HepG2 (cell line): ENCODE measurements at regions not wholly inside any gene's neighbourhood (a gene's known extent, or its start where the extent isn't known, plus 50 kb on each side); places are given as distances from the start of the nearest gene placed in this dataset.

Experiments used
- ATAC-seq: fragments of 200-7000 bp; cut with Tn5 transposase; 3 replicates; pipeline ENCODE4 v1.9.1; 2020; ENCODE audit warnings: mild to moderate bottlenecking, moderate library complexity
- BruUV-seq: library from RNA; stranded (reverse); fragments of 400-500 nt; replicated peaks from 2 replicates; lab custom pipeline; 2021; lab: Mats Ljungman, UMichigan
- CTCF ChIA-PET: fragments of 300-600 bp; formaldehyde crosslinking; extraction: SDS; loops from one replicate; lab custom pipeline; 2021; ENCODE audit warnings: low total read pairs, inconsistent platforms, low intra/inter-chr PET ratio; lab: Yijun Ruan, JAX
- POLR2A ChIA-PET: fragments of 350-600 bp; sonication (Branson Sonifier 250); formaldehyde crosslinking; loops from one replicate; lab custom pipeline; 2020; ENCODE audit warnings: antibody characterized with exemption, inconsistent platforms; lab: Yijun Ruan, JAX
- DNase-seq: peaks from one replicate; pipeline ENCODE4 v3.0.0-alpha.2; 2015; ENCODE audit warnings: low spot score
- FAIRE-seq: peaks from 3 replicates; lab custom pipeline; 2011; peaks lifted over from hg19 to GRCh38; lab: Jason Lieb, UNC
- H2AFZ ChIP-seq: one replicate; pipeline ENCODE4 v1.6.1; 2011; ENCODE audit warnings: low read length, inconsistent platforms
- H3K27ac ChIP-seq: fragments of 300-600 bp; 3 replicates; pipeline ENCODE4 v1.8.0; 2011; ENCODE audit warnings: mixed run types, mild to moderate bottlenecking, mixed read lengths, low read length, inconsistent platforms; ENCODE audit not compliant: insufficient read depth; ENCODE audit errors: extremely low read length
- H3K27me3 ChIP-seq, 2 experiments: fragments of 200-600 bp in 1 of 2; 2 replicates in 1 of 2; 3 replicates in 1 of 2; pipeline versions ENCODE4 v1.6.0 to v1.8.0; 2011; ENCODE audit warnings: low read length in 2 of 2, mild to moderate bottlenecking in 2 of 2, moderate library complexity in 2 of 2, inconsistent platforms in 1 of 2; ENCODE audit not compliant: insufficient read depth in 2 of 2, control insufficient read depth in 1 of 2
- H3K36me3 ChIP-seq, 2 experiments: fragments of 200-600 bp in 1 of 2; replicated peaks in 1 of 2; 2 replicates in 1 of 2; 3 replicates in 1 of 2; pipeline versions ENCODE4 v1.5.1 to v1.8.0; 2011; ENCODE audit warnings: low read length in 2 of 2, inconsistent platforms in 1 of 2; ENCODE audit not compliant: insufficient read depth in 2 of 2, control insufficient read depth in 1 of 2
- H3K4me1 ChIP-seq: 2 replicates; pipeline ENCODE4 v1.5.1; 2012; ENCODE audit warnings: low read length, inconsistent platforms; ENCODE audit not compliant: insufficient read depth
- H3K4me2 ChIP-seq: 2 replicates; pipeline ENCODE4 v1.6.0; 2011; ENCODE audit warnings: low read depth, low read length, inconsistent platforms
- H3K4me3 ChIP-seq, 3 experiments: fragments of 200-600 bp in 1 of 3; sonication (generic), shearing (Covaris generic) in 1 of 3; replicated peaks in 1 of 3; 2 replicates each; pipeline ENCODE4 v1.5.1; 2011 to 2016; ENCODE audit warnings: low read length in 3 of 3, inconsistent platforms in 2 of 3, low read depth in 2 of 3, mild to moderate bottlenecking in 2 of 3, control low read depth in 1 of 3, mixed read lengths in 1 of 3; ENCODE audit not compliant: insufficient read depth in 1 of 3
- H3K79me2 ChIP-seq: one replicate; pipeline ENCODE4 v1.6.1; 2011; ENCODE audit warnings: low read length, inconsistent platforms; ENCODE audit not compliant: insufficient read depth
- H3K9ac ChIP-seq: 2 replicates; pipeline ENCODE4 v1.6.0; 2011; ENCODE audit warnings: mild to moderate bottlenecking, low read depth, low read length, inconsistent platforms; ENCODE audit not compliant: insufficient read depth
- H3K9me3 ChIP-seq: 2 replicates; pipeline ENCODE4 v1.5.1; 2012; ENCODE audit warnings: mild to moderate bottlenecking, low read length
- H4K20me1 ChIP-seq: 2 replicates; pipeline ENCODE4 v1.6.0; 2011; ENCODE audit warnings: inconsistent platforms, mild to moderate bottlenecking, low read length, moderate library complexity; ENCODE audit not compliant: insufficient read depth
- ELF3 ChIP-seq: IDR thresholded peaks from 2 replicates; pipeline ENCODE4 v1.6.1; 2016; ENCODE audit warnings: missing genetic modification reagents, missing compliant biosample characterization
- HOXA9 ChIP-seq: sonication (generic); formaldehyde crosslinking; IDR thresholded peaks from 2 replicates; pipeline ENCODE4 v1.8.1; 2022; ENCODE audit warnings: missing genetic modification reagents, mild to moderate bottlenecking, moderate library complexity, borderline replicate concordance
- KDM6A ChIP-seq: IDR thresholded peaks from 2 replicates; pipeline ENCODE4 v1.6.1; 2016; ENCODE audit warnings: low read depth
- POGZ ChIP-seq: sonication (generic); formaldehyde crosslinking; IDR thresholded peaks from 2 replicates; pipeline ENCODE4 v1.4.0; 2020; ENCODE audit warnings: mild to moderate bottlenecking, missing genetic modification reagents
- SMYD3 ChIP-seq: sonication (generic); formaldehyde crosslinking; IDR thresholded peaks from 2 replicates; pipeline ENCODE4 v1.8.1; 2023; ENCODE audit warnings: mild to moderate bottlenecking, missing genetic modification reagents
- SRSF1 ChIP-seq: fragments of 200-400 bp; formaldehyde crosslinking; optimal IDR thresholded peaks from 2 replicates; pipeline ENCODE3; 2017; ENCODE audit warnings: mild to moderate bottlenecking, low read depth, low read length, moderate library complexity
- ZBTB7A ChIP-seq: sonication (generic); formaldehyde crosslinking; IDR thresholded peaks from 2 replicates; pipeline ENCODE4 v1.8.0; 2022; ENCODE audit warnings: mild to moderate bottlenecking, missing genetic modification reagents
- ZNF20 ChIP-seq: sonication (generic); formaldehyde crosslinking; IDR thresholded peaks from 2 replicates; pipeline ENCODE4 v1.4.0; 2020; ENCODE audit warnings: mild to moderate bottlenecking, moderate library complexity, missing genetic modification reagents
- ZNF598 ChIP-seq: sonication (generic); formaldehyde crosslinking; IDR thresholded peaks from 2 replicates; pipeline ENCODE4 v1.5.1; 2020; ENCODE audit warnings: mild to moderate bottlenecking, missing genetic modification reagents, borderline replicate concordance
- ZNF607 ChIP-seq: sonication (generic); formaldehyde crosslinking; IDR thresholded peaks from 2 replicates; pipeline ENCODE4 v1.5.1; 2020; ENCODE audit warnings: missing genetic modification reagents, mild to moderate bottlenecking, borderline replicate concordance
- ZNF616 ChIP-seq: sonication (generic); formaldehyde crosslinking; IDR thresholded peaks from 2 replicates; pipeline ENCODE4 v1.5.0; 2020; ENCODE audit warnings: low read depth, mild to moderate bottlenecking, missing genetic modification reagents
- ZNF749 ChIP-seq: sonication (generic); formaldehyde crosslinking; IDR thresholded peaks from 2 replicates; pipeline ENCODE4 v1.8.0; 2022; ENCODE audit warnings: mild to moderate bottlenecking, missing genetic modification reagents, moderate library complexity, borderline replicate concordance
- ZNF790 ChIP-seq: sonication (generic); formaldehyde crosslinking; IDR thresholded peaks from 2 replicates; pipeline ENCODE4 v1.8.0; 2022; ENCODE audit warnings: missing genetic modification reagents, mild to moderate bottlenecking, borderline replicate concordance
- WGBS: methylation state at CpG from one replicate; pipeline ENCODE4 v1.1.6; 2017; ENCODE audit warnings: low lambda C conversion rate; 5-methylcytosine and 5-hydroxymethylcytosine counted together
- in situ Hi-C: cut with HindIII; loops from 2 replicates; pipeline ENCODE4 v1.10.0; 2017; ENCODE audit warnings: low pct_unique_long_range_greater_than_20kb; ENCODE audit not compliant: extremely low pct_ligation_motif_present
- intact Hi-C: fragments of 100-400 bp; cut with micrococcal nuclease; formaldehyde crosslinking; loops from one replicate; pipeline ENCODE4 v1.10.0; 2022; ENCODE audit not compliant: unreplicated experiment
- TF ChIP-seq, protein P1 (sequence below): sonication (generic); formaldehyde crosslinking; IDR thresholded peaks from 2 replicates; pipeline ENCODE4 v1.4.0; 2020; ENCODE audit warnings: missing genetic modification reagents

DNA sequence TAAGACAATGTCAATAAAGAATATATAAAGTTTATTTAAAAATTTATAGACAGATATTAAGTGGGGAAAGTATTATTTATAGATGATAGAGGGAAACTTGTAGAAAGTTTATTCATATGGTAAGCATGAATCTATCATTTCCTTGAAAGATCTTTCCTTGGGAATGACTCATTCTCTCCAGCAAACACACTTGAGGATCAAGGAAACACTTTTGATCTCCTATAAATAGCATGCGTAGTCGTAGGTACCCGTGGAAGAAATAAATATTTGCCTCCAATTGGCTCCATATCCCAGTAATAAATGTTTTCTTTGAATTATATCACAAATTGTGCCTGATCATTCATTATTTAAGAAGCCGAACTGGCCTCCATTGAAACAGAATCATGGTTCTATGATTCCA, 483.4 kb downstream of the RNF144A start (continued):
- TF ChIP-seq ZNF607 (CRISPR knock-in tag) (no peak), SRSF1 (no peak)
- TF ChIP-seq, all 625 proteins: peak for 0

DNA sequence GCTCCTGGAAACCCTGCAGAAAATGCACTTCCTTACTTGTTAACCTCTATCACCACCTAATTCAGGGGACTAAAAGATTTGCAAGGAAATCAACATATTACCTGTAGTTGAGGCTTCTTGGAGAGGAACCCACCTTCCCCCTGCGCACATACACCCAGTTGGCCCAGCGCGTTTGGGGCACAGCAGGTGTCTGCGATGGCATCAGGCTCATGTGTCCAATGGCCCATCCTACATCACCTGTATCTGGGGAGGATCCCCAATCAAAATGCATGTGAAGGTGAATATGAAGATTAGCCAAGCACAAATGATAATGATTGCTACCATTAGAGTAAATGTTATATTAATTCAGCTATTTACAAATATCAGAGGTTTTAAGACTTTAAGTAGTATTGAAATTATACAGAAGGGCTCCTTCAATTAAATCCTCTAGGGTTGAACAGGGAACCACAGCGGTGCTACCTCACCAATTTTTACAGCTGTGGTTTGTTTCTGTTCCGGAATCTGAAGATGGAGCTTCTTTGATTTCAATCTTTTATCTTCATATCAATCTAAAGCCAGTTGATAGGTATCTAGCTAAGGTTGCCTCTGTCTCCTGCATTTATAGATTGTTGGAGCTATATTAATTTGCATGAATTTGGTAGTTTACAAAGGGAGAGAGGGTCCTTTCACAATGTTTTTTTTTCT, 486.0 kb downstream of the RNF144A start:
- intact Hi-C loops (no loop called here), in situ Hi-C loops (no loop called here)
- 85% methylated on average over 6 of the region's 6 CpGs for WGBS
- H3K27ac ChIP-seq = no peak overlapping the region
- no peaks in the 10 kb centered on the region for H3K9me3 ChIP-seq
- H3K36me3 ChIP-seq = no peaks in the 10 kb centered on the region
- no peak for ATAC-seq
- no peaks in the 10 kb centered on the region for H3K27me3 ChIP-seq
- FAIRE-seq = no peak
- no peaks in the 10 kb centered on the region for H3K4me1 ChIP-seq
- POLR2A ChIA-PET = no interaction called here
- no peak overlapping the region for H3K4me2 ChIP-seq
- H2AFZ ChIP-seq = no peak overlapping the region
- no peak overlapping the region for H3K4me3 ChIP-seq
- TF ChIP-seq KDM6A (CRISPR knock-in tag) (no peak), ZNF616 (CRISPR knock-in tag) (no peak)
- no peaks in the 10 kb centered on the region for H4K20me1 ChIP-seq
- CTCF ChIA-PET = no interaction called here
- no peak for DNase-seq
- H3K79me2 ChIP-seq = no peaks in the 10 kb centered on the region
- H3K9ac ChIP-seq = no peak overlapping the region
- BruUV-seq = no TSS peak

DNA sequence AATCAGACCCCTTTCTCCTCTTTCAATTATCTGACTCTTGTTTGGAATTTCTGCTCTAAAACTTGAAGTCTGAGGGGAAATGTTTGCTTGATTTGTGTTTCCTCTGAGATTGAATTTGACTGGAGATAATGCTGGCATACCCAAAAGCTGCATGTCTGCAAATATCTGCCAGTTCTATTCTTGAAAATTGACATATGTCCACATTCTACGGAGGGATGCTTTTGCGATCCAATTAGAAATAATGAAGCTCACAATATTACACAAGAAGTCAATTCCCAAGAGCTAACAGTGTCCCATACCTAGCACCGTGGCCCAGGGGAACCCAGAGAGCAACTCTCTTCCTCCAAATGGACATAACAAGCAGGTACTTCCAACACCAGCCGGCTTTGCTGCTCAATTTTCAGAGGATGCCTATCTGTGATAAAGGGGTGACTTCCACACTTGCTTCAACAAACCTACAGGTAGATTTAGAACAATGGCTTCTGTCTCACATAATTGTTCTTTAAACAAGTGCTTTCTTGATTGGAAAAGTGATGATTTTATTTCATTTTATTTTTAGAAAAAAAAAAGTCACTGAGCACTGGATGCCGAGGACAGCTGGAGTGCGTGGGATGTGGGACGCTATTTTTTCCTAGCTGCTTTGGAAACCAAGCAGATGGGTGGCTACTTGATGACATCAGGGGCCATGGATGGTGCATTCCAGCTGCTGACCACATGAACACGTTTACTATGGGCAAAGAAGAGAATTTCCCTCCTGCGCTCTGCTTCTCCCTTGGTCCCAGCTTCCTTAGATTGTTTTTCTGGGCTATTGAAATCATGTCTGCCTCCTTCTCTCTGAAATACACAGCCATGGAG, 488.9 kb downstream of the RNF144A start:
- DNase-seq (no peak), ATAC-seq (no peak), FAIRE-seq (no peak)
- H3K9ac ChIP-seq = no peak overlapping the region
- no TSS peak for BruUV-seq
- no peaks in the 10 kb centered on the region for H3K9me3 ChIP-seq
- no peak overlapping the region for H2AFZ ChIP-seq
- no peak overlapping the region for H3K27ac ChIP-seq
- ChIA-PET POLR2A (no interaction called here), CTCF (no interaction called here)
- no peak overlapping the region for H3K4me3 ChIP-seq
- intact Hi-C loops = no loop called here
- no peak overlapping the region for H3K4me2 ChIP-seq
- no peaks in the 10 kb centered on the region for H3K27me3 ChIP-seq
- H3K4me1 ChIP-seq = no peaks in the 10 kb centered on the region
- no peaks in the 10 kb centered on the region for H3K36me3 ChIP-seq
- WGBS = 55% methylated on average over 9 of the region's 9 CpGs
- no peaks in the 10 kb centered on the region for H4K20me1 ChIP-seq
- H3K79me2 ChIP-seq = no peaks in the 10 kb centered on the region
- in situ Hi-C loops = no loop called here
- no peak for TF ChIP-seq SMYD3 (CRISPR knock-in tag)
- TF ChIP-seq ZNF20 (CRISPR knock-in tag) = no peak
- no peak for TF ChIP-seq ELF3 (CRISPR knock-in tag)
- TF ChIP-seq ZBTB7A (CRISPR knock-in tag) = no peak
- no peak for TF ChIP-seq ZNF598 (CRISPR knock-in tag)
- TF ChIP-seq ZNF790 (CRISPR knock-in tag) = no peak
- TF ChIP-seq HOXA9 = no peak
- TF ChIP-seq, protein P1, sequence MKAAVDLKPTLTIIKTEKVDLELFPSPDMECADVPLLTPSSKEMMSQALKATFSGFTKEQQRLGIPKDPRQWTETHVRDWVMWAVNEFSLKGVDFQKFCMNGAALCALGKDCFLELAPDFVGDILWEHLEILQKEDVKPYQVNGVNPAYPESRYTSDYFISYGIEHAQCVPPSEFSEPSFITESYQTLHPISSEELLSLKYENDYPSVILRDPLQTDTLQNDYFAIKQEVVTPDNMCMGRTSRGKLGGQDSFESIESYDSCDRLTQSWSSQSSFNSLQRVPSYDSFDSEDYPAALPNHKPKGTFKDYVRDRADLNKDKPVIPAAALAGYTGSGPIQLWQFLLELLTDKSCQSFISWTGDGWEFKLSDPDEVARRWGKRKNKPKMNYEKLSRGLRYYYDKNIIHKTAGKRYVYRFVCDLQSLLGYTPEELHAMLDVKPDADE = no peak
- TF ChIP-seq POGZ (CRISPR knock-in tag) = no peak
- no peak for TF ChIP-seq ZNF749 (CRISPR knock-in tag)
